ENCODE measurements at regions not wholly inside any gene's neighbourhood (a gene's known extent, or its start where the extent isn't known, plus 50 kb on each side); places are given as distances from the start of the nearest gene placed in this dataset.

DNA sequence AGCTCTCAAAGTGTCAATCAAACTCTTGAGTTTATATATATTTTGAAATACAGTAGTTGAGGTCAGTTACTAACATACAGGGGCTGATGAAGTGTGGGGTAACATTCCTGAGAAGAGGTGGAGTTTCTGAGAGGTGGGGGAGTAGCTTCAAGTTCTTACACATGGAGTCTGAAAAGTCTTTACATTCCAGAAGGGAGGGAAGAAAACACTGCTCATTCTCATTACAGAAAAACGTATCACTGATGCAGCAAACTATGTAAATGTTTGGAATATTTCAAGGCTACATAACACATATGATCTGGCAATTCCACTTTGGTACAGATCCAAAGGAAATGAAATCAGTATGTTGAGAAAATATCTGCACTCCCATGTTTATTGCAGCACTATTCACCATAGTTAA is 1065.8 kb upstream of the B3GALT2 start:
- Mint-ChIP-seq H3K36me3 (ENCODE audit: insufficient read depth, unreplicated experiment) (no peaks in the 10 kb centered on the region), H3K4me3 (ENCODE audit: unreplicated experiment) (no peak overlapping the region), H3K9me3 (ENCODE audit: unreplicated experiment) (no peaks in the 10 kb centered on the region), H3K4me1 (ENCODE audit: insufficient read depth, unreplicated experiment) (no peaks in the 10 kb centered on the region), H3K27ac (ENCODE audit: low read depth, unreplicated experiment) (no peak overlapping the region), H3K27me3 (ENCODE audit: insufficient read depth, unreplicated experiment) (no peaks in the 10 kb centered on the region)
- DNase-seq (ENCODE audit: unreplicated experiment): no peak
- POLR2A ChIA-PET: no interaction called here
- CTCF ChIA-PET: no interaction called here
- no peak for TF ChIP-seq CTCF (IDR thresholded peaks at IDR 0.05; ENCODE audit: unreplicated experiment)
- BruUV-seq (replicated peaks): no TSS peak
- intact Hi-C loops (cut with micrococcal nuclease): no loop called here

GRCh38 chr1:194241215-194241614 is 1054.8 kb upstream of the B3GALT2 start:
- POLR2A ChIA-PET: interaction anchor here (0.6 kb wide), 1 partner anchor 983 kb away, joined by 3 read pairs; no protein-coding TSS in a partner anchor
- BruUV-seq (replicated peaks): no TSS peak
- H3K36me3 Mint-ChIP-seq (ENCODE audit: insufficient read depth, unreplicated experiment): no peaks in the 10 kb centered on the region

DNA sequence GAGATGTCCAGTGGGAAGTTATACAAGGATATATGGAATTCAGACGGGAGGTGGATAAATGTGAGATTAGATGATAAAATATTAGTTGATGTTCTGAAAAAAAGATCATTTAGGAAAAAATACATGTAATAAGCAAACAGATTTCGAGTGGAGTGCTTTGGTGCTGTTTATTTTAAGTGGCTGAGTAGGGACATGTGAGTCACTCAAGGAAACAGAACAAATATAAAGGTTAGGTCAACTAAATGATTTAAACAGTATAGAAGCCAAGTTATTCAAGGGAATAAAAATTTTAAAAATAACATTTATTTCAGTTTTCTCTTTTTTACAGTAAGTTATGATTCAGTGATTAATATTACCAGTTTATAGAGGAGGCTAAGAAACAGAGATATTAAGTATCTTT is 1046.7 kb upstream of the B3GALT2 start:
- intact Hi-C loops (cut with micrococcal nuclease): no loop called here

More at GRCh38 chr1:194241215-194241614, 1054.8 kb upstream of the B3GALT2 start:
- no peak for TF ChIP-seq CTCF (IDR thresholded peaks at IDR 0.05; ENCODE audit: unreplicated experiment)
- no peaks in the 10 kb centered on the region for H3K27me3 Mint-ChIP-seq (ENCODE audit: insufficient read depth, unreplicated experiment)
- intact Hi-C loops (cut with micrococcal nuclease): no loop called here
- no peak overlapping the region for H3K27ac Mint-ChIP-seq (ENCODE audit: low read depth, unreplicated experiment)
- no peaks in the 10 kb centered on the region for H3K9me3 Mint-ChIP-seq (ENCODE audit: unreplicated experiment)
- H3K4me3 Mint-ChIP-seq (ENCODE audit: unreplicated experiment): no peak overlapping the region
- CTCF ChIA-PET: no interaction called here
- H3K4me1 Mint-ChIP-seq (ENCODE audit: insufficient read depth, unreplicated experiment): no peaks in the 10 kb centered on the region
- no peak for DNase-seq (ENCODE audit: unreplicated experiment)

More for the DNA sequence above, 1046.7 kb upstream of the B3GALT2 start:
- CTCF ChIA-PET: interaction anchor here (0.7 kb wide), 1 partner anchor 388 kb away, joined by 3 read pairs; no protein-coding TSS in a partner anchor
- Mint-ChIP-seq H3K9me3 (ENCODE audit: unreplicated experiment) (no peaks in the 10 kb centered on the region), H3K27ac (ENCODE audit: low read depth, unreplicated experiment) (no peak overlapping the region), H3K27me3 (ENCODE audit: insufficient read depth, unreplicated experiment) (no peaks in the 10 kb centered on the region), H3K4me1 (ENCODE audit: insufficient read depth, unreplicated experiment) (no peaks in the 10 kb centered on the region), H3K4me3 (ENCODE audit: unreplicated experiment) (no peak overlapping the region), H3K36me3 (ENCODE audit: insufficient read depth, unreplicated experiment) (no peaks in the 10 kb centered on the region)
- TF ChIP-seq CTCF (IDR thresholded peaks at IDR 0.05; ENCODE audit: unreplicated experiment): no peak
- no TSS peak for BruUV-seq (replicated peaks)
- POLR2A ChIA-PET: no interaction called here
- DNase-seq (ENCODE audit: unreplicated experiment): peak; percentile 10
